NCI-H1092 treated with DMSO at 0.1 percent for 48 hours (cell line): ENCODE measurements at regions not wholly inside any gene's neighbourhood (a gene's known extent, or its start where the extent isn't known, plus 50 kb on each side); places are given as distances from the start of the nearest gene placed in this dataset.
"Not testable (repeated sequence)": the region's sequence is repeated elsewhere in the genome, so short reads cannot be mapped to it uniquely, and the experiment has no call there.

Experiments used
- DNase-seq: peaks from one replicate; lab custom pipeline; 2025; lab: John Stamatoyannopoulos, UW

DNA sequence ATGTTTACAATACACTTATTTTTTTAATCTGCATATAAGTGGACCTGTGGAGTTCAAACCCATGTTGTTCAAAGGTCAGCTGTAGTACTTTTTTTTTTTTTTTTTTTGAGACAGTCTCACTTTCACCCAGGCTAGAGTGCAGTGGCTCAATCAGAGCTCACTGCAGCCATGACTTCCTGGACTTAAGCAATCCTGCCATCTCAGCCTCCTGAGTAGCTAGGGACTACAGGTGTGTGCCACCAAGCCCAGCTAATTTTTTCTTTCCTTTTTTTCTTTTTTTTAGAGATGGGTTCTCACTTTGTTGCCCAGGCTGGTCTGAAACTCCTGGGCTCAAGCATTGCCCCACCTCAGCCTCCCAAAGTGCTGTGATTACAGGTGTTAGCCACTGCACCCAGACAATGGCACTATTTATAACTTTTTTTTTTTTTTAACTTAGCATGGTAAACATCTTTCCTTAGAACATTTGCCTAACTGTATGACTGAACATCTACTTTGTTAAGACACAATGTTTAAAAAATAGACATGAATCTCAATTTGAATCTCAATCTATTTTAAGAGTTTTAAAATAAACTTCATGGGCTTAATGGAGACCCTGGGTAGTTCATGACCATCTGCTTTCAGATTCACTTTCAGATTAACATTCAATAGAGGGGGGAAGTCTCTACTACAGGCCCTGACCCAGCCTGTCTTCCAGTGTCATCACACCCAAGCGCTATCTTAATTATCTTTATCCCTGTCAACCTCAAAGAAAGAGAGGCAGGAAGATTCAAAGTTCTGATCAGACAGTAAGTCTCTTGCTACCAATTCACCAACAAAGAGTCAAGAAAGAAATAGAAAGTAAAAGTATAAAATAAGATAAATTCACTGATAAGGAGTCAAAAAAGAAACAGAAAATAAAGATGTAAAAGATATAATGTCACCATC, 97.7 kb upstream of the DOCK9 start:
- no peak for DNase-seq

DNA sequence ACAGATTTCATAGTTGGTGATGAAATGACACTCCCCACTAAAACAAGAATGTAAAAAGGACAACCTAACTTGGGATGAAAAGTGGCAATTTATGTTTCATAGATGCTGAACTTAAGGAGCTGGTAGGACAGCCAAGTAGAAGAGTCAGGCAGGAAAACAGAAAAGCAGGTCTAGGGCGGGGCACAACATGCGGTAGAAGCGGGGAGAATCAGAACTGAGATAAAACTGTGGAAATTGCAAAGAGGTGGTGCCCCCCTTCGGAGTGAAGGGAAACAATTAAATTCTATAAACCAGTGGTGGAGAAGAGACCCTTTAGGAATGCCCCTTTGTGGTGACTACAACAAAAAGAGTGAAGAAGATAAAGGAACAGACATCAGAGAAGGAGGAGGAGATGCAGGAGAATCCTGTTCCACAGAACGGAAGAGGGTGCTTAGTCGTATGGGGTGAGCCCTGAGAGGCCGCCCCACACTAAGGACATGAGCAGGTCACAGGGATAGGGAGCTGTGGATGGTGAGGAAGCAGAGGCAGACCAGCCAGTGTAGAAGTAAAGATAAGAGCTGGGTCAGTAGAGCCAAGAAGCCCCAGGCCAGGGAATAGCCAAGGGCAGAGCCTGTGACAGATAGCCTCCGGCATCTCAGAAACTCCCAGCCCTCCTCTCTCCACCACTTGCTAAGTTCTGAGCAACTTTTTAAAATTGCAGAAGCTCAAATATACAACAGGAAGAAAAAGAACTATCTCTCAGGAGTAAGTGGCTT, 100.3 kb upstream of the DOCK9 start:
- no peak for DNase-seq

DNA sequence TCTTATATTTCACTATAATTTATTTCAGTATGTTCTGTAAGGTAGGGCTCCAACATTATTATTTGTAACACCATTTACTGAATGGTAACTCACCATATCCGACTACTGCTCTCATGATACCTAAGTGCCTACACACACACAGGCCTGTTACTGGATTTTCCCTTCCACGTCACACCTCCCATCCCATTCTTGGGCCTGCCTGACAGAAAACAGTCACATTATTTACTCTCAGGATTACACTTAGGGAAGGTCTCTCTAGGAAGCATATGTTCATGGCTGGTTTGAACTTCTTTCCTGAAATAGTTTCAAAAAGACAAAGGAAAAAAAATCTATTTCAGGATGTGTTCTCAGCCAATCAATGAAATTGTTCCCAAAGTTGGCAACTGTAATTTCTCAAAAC, 102.3 kb upstream of the DOCK9 start:
- DNase-seq, result no peak

DNA sequence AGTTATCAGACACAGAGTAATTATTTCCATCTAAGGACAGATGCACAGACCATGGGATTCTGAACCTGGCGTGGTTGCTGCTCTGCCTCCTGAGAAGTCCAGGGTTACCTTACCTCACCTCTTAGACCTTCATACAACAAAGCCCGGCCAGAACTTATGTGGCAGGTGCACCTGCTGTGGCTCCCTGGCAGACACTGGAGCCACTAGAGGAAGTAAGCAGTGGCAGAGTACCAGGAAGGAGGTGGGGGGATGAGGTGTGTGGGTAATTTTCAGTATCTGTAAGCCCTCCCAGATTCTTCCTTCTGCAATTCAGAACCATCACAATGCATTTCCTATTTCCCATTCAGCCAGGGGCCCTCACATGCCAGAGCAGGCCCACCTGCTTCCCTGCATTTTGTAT, 106.1 kb upstream of the DOCK9 start:
- no peak for DNase-seq

DNA sequence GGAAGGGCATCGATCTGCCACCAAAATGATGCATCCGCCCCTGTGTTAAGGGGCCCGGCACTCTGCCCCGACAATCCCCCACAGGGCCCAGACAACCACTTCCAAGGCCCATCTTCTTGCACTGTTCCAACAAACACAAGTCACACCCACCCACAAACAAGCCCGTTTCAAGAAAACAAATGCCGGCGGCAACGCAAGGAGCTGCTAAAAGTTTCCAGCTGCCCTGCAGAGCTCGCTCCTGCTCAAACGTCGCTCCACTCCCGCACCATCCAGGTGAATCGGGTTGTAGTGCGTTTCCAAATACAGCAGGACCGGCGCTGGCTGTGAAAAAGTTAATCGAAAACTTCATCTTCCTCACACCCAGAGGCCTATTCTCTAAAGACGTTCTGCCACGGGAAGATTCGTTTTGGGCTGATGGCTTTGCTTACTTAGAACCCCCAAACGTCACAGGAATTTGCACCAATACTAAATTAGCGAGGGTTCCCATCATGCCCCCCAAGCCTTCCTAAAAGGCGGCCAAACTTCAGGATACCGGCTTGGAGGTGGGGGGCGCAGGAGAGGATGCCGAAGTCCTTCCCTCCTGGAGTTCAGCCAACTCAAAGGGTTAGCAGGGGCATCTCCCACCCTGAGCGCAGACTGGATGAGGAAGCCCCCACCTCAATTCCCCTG, 107.4 kb upstream of the DOCK9 start:
- no peak for DNase-seq

DNA sequence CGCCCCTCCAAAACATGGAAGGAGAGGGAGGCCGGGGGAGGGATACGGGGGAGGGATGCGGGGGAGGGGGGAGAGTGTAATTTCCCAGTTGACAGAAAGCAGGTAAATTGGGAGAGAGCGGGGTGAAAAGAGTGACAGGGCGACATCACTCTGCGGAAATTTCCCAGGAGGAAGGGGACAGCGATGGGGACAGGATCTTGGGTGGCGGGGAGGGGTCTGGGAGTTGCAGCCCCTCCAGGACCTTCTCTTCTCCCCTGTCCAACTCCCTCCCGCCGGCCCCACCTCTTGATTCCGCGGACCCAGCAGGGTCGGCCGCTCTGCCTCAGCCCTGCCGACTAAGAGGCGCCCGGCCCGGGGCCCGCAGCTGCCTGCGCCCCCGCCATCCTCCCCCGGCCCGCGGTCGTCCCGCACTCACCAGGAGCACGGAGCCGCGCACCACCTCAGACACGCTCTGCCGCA, 108.0 kb upstream of the DOCK9 start:
- DNase-seq, result no peak

DNA sequence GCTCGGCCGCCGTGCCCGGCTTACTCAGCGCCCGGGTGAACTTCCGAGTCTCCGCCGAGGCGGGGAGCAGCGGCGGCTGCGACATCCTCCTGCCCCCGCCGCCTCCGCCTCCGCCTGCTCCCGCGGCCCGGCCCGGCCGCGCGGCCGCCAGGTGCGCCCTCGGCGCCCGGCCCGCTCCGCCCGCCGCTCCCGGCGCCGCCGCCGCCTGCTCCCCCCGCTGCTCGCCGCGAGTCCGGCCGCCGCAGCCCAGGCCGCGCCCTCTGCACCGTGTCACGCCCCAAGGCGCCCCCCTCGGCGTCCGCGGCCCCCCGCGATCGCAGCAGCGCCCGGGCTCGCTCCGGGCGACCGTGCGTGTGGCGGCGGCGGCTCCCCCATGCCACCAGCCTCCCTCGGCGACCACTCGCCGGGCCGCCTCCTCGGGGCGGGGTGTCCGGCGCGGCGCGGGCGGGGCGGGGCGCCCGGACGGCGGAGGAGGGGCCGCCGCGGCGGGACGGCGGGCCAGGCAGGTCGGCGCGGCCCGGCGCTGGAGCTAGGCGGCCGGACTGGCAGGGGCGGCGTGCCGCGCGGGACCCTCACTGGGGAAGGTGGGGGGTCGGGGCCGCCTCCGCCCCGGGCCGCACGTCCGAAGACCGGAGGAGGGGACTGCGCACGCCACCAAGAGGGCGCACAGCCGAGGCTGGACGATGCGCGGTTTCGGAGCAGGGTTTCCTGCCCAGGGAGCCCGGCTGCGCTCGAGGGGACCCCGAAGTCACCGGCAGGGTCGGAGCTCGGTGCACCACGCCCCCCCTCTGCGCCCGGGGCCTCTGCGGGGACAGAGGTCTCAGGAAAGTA, 108.6 kb upstream of the DOCK9 start:
- DNase-seq, result peak; percentile 55

DNA sequence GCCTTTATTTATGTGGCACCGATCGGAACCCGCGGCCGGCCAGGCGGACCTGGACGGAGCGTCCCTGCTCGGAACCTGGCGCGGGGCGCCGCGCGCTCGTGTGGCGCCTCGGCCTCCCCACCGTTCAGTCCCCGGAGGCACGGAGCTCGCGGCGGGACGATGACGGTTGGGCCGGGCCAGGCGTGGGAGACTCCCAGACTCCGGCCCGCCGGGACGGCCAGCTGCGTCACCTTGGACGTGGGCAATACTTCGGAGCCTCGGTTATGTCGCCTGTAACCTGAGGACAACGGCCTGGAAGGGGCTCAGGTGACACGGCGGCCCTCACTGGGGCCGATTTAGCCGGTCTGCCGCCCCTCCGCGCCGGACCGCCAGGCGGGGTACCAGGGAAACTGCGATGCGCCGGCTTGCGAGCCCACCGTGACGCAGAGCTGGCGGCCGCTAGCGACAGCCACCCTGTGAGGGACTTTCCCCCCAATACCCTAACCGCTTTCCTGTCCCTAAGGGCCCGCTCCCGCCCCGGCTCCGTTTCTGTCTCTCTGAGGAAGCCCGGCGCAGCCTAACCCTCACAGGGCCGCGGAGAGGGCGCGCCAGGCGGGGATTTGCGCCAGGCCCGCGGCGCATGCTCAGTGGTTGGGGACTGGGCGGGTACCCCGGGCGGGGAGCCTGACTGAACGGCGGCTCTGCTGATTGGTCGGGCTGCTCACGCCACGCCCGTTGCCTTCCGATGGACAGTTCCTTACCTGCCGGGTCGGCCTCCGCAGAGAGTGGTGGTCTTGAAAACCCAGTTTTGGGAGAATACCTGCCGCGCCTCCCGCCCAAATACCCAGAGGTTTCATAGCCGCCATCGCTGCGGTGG, 109.5 kb upstream of the DOCK9 start:
- DNase-seq, result peak; percentile 93

DNA sequence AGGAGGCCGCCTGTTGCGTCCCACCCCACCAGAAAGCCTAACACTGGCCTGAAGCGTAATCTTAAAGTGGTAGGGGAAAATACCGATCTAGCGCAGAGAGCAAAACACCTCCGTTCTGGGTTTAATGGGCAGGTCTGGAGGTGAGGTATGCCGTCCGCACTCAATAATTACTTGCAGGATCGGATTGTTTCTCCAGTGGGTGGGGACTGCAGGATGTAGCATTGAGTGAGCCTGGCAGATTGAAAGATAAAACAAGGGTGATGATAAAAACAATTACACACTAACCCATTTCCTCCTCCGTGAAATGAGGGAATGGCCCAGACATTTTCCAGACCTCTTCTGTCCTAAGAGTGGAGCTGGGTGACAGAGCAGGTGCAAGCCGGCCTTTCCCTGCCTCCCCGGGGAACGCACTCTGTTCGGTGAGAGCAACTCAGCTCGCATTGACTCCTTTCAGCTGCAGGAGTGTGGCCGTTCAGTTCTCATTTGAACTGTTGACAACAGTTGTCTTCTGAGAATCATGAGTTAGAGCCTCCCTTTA, 110.2 kb upstream of the DOCK9 start:
- peak; percentile 85 for DNase-seq

DNA sequence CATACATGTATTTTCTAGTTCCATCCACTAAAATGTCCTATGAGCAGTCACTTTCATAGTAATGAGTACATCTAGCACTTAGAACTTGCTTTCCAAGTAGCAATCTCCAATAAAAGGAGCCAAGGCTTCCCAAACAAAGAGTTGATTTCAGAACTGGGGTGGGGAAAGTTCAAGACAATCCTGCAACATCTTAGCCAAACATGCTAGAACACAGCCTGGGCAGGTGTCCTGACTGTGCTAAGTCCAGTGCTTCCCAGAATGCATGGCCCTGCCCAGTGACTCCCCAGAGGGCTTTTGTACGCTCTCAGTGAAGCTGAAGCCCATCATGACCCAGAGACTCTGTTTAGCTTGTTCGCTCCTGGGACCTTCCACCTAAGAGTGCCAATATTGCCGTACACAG, 106.7 kb upstream of the UBAC2 start:
- DNase-seq, result no peak

DNA sequence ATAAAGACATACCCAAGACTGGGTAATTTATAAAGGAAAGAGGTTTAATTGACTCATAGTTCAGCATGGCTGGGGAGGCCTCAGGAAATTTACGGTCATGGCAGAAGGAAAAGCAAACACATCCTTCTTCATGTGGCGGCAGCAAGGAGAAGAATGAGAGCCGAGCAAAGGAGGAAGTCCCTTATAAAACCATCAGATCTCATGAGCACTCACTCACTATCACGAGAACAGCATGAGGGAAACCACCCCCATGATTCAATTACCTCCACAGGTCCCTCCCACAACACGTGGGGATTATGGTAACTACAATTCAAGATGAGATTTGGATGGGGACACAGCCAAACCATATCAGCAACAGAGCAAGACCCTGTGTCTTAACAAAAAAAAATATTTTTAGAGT, 98.8 kb upstream of the UBAC2 start:
- not testable (repeated sequence) for DNase-seq

DNA sequence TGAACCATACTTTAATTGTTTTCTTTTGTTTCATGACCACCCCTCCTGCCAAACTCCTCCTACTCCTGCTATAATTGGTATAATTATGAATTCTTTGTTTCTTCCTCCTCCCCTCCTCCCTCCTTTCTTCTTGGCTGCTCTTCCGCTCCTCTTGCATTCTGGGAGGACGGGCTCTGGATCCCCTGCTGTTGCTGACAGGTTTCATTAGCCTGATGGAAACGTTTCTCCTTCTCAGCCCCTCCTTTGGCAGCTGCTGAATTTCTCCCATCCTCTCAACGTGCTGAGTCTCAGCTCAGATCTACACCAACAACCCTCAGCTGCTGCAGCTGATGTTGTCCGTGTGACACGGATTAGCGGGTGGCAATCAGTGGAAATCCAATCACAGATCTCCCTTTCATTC, 97.1 kb upstream of the UBAC2 start:
- DNase-seq, result no peak

DNA sequence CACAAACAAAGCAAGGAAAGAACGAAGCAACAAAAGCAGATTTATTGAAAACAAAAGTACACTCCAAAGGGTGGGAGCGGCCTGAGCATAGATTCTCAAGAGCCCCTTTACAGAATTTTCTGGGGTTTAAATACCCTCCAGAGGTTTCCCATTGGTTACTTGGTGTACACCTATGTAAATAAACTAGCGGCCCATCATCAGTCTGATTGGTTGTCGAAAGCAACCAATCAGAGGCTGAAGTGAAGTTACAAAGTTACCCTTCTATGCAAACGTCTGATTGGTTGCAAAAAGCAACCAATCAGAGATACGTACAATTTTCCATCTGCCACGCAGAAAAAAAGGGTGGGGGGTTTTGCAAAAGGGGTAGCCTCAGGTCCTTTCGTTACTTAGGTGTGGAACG, 96.3 kb upstream of the UBAC2 start:
- no peak for DNase-seq

DNA sequence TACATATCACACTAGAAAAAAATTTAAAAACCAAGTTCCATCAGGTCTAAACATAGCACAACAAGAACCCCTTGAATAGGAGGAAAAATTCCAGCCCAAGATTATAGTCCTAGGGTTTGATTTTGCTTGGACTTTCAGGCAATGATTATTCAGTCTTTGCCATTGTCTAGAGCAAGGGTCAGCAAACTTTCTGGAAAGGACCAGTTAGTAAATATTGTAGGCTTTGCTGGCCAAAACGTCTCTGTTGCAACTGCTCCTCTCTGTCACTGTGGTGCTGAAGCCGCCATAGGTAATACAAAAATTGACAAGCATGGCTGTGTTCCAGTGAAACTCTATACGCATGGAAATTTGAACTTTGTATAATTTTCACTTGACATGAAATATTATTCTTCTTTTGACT, 95.5 kb upstream of the UBAC2 start:
- DNase-seq, result no peak

DNA sequence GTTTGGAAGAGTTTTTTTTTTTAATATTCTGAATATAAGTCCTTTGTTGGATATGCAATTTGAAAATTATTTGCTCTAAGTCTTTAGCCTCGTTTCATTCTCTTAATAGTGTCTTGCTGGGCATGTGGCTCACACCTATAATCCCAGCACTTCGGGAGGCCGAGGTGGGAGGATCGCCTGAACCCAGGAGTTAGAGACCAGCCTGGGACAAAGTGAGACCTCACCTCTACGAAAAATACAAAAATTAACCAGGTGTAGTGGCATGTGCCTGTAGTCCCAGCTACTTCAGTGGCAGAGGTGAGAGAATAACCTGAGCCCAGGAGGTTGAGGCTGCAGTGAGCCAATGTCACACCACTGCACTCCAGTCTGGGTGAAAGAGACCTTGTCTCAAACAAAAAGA, 87.3 kb upstream of the UBAC2 start:
- DNase-seq, result no peak

DNA sequence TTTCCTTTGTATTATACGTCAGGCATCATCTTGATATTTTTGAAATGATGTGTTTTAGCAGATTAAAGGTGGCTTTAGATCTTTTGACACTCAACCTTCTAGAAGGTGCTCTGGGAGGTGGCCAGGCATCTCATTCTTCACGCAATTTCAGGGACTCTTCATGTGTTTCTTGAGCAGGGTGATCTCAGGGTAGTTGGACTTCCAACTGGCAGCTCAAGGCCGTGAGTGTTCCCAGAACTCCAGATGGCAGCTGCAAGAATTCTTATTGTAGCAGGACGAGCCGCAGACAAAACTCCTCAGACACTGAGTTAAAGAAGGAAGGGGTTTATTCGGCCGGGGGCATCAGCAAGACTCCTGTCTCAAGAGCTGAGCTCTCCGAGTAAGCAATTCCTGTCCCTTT, 82.5 kb upstream of the UBAC2 start:
- no peak for DNase-seq

DNA sequence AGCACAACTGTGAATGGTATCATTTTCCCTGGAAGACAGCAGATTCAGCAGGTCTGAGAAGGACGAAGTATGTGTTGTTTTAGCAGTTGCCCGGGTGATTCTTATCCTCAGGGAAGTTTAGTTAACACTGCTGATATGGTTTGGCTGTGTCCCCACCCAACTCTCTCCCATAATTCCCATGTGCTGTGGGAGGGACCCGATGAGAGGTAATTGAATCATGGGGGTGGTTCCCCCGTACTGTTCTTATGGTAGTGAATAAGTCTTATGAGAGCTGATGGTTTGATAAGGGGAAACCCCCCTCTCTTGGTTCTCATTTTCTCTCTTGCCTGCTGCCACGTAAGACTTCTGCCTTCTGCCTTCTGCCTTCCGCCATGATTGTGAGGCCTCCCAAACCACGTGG, 81.0 kb upstream of the UBAC2 start:
- no peak for DNase-seq

DNA sequence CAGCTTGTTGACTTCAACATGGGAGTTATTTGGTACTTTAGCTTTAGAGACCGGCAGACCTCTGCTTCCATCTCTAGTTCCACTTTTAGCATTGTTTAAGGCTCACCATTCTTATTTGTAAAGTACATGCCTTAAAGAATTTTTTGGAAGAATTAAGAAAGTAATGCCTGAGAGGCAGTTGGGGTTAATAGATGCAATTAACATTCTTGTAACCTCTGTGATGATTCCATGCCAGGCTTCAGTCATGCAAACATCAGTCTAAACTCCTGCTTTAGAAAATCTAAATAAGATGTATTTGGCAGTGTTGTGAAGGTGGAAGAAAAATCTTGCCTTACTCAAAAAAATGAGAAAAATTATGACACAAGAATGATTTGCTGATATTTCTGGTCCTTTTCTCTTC, 79.9 kb upstream of the UBAC2 start:
- no peak for DNase-seq

DNA sequence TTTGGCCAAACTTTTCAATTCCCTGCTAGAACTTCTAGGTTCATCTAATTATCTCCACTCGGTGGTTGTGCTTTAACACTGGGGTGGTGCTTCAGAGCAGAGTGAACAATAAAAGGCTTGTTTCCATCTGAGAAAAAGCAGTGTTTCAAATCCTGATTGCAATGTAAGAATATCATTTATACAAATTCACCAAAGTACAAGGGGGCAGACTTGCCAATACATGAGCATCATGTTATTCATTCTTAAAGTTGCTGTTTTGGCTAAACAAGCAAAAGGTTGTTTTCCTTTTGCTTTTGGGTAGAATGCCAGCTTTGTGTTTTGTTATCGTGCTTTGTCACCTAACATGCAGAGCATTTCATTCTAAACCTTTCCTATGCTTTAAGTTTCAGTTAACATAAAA, 78.5 kb upstream of the UBAC2 start:
- DNase-seq, result no peak
